NCI-H748 (cell line): ENCODE measurements at regions not wholly inside any gene's neighbourhood (a gene's known extent, or its start where the extent isn't known, plus 50 kb on each side); places are given as distances from the start of the nearest gene placed in this dataset.
"Not testable (repeated sequence)": the region's sequence is repeated elsewhere in the genome, so short reads cannot be mapped to it uniquely, and the experiment has no call there.

Source experiments
- DNase-seq: peaks from one replicate; lab custom pipeline; 2025; ENCODE audit not compliant: unreplicated experiment; lab: John Stamatoyannopoulos, UW

DNA sequence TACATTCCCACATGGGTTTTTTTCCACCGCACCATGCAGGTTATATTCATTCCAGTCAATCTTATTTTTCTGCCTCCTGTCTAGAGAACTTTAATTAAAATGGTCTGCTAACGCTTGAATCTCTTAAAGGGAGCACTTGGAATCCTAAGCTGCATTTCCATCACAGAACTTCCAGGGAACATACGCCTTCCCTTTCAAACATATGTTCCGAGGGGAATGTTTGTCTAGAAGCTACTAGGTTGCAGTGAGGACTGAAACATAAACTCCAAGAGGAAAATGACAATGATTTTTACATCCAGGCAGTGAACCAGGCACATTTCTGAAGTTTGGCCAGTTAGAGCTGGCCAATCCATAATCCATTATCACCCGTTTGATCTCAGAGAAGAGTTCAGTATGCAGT, 375.5 kb upstream of the NRP1 start:
- DNase-seq = no peak

DNA sequence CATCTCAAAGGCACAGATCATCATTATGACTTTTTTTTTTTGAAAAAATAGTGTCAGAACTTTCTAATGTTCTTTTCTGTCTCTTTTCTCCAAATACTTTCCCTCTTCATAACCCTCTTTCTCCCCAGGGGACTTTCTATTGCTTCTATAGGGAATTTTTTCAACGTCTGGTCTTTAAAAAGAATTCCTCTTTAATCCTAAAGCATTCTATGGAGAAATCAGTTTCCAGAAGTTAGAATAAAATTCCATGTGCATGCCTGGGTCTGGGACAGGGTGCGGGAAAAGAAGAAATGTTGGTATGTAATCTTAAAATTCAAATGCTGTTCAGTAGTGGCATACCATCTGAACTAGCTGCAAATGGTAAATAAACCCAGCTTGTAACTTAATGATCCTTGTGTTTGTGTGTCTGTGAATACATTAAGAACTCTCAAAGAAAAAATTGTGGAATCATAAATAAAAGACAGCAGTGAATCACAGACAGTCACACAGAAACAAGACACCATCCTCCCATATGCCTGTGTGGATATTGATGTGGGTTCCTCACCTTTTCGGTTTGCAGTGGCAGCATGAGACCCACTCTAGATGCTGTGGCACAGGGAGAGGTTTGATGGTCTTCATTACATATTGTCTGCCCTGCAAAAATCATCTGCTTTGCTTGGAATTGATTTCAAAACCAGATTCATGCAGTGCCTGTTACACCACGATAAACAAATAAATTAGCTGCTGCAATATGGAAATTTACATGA, 374.7 kb upstream of the NRP1 start:
- no peak for DNase-seq

DNA sequence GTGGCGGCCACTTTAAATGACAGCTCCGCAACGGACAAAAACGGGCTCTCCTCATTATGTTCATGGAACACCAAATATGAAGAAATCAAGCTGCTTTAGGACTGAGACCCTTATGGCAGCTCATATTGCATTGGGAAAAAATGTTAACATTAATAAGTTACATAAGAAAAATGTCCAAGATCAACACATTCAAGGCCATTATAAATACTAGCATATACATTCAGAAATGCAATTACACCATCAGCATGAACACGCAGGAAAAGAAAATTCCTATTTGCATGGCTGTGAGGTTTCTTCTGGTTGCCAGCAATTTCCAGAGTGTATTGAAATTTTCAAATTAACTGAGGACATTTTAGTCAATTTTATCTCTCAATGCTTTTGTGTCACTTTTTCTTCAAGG, 374.1 kb upstream of the NRP1 start:
- no peak for DNase-seq

DNA sequence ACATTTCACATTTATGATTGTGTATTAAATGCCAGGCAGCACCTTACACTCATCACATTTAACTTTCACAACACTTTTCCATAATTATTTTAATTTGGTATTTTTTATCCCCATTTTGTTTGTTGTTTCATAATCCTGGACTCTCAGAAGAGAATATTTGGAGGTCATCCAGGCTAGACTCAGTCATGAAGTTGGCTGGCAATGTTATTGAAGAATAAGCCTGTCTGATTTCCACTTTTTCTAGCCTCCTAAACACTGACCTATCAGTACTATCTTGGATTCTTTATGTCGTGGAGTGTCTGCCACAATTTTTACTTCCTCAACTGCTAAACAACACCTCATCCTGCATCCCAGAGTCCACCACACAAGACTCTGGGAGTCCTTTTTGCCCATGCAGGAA, 372.3 kb upstream of the NRP1 start:
- no peak for DNase-seq

DNA sequence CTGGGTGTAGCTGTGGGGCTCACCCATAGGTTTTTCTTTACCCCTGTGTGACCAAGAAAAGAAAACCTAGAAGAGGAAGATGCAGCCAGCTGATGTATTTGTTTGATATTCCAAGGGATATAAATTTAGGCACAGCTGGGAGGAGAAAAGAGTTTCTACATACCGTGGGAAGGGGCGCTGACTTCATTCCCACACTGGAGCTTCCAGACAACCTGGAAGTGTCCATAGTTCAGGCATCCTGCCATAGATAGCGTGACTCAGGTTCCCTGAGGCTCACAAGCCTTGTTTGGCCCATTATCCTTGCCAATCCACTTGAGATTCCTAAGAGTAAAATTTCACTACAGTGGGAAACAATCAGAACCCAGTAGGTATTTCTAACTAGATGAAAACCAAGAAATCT, 371.7 kb upstream of the NRP1 start:
- no peak for DNase-seq

DNA sequence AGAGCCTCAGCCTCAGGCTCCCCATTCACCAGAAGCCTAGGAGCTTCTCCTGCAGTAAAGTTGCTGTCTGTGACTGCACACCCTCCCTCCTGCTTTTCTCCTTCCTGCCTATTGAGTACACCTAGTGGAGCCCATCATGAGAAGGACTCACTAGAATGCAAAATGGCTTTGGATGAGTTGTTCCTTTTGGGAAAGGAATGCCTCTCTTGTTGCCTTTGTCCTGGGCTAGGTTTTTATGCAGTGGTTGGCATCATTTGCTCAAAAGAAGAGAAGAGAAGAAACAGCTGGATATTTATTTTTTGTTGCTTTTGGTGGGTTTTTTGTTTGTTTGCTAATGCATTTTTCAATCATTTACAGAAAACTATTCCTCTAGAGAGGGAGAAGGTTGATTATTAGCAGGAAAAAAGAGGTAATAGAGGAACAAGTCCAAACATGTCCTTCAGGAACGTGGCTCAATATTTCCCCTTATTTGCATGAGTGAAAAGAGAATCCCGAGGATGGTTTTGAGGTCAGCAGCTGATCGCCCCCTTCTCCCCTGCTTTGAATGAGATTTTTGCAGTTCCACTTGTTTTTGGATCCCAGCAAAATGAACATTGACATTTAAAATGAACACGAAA, 369.9 kb upstream of the NRP1 start:
- DNase-seq = peak; percentile 13

DNA sequence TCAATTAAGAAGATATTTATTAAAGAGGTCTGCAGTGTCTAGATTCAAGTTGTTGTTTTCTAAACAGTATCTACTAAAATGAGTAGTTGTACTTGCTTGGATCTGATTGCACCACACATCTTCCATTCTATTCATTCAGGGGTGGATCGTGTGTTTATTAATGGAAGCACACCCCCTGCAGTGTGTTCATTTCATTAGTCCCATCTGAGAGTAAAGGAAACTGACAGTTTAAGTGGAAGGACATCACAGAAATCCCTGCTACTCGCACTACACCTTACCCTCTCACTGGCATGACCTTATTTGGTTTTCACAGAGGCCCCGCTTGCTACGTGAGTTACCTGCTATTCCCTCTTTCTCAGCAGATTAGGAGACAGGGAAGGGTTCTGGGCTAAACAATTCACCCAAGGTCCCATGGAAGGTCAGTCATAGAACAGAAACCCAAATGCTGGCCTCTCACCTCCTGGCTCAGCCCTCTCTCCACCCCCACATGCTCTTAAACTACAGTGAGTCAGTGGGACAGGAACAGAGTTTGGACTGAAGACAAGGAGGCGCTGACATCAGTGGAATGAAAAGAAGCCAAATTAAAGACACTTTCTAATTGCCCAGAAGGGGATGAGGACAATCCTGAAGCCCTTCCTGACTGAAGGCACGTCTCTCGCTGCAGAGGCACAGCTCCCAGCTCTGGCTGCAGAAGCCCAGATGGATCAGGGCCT, 369.2 kb upstream of the NRP1 start:
- DNase-seq = no peak

DNA sequence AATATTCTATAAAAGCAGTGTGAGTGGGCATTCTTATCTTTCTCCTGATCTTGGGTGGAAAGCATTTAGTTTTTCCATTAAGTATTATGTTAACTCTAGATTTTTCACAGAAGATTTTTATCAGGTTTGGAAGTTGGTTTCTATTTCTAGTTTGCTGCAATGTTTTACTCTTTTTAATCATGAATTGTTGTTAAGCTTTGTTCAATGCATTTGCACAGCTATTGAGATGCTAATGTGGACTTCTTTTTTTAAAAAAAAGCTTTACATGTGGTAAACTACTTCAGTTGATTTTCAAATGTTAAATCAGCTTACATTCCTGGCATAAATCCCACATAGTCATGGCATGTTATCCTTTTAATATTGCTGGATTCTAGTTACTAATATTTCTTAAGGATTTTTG, 363.6 kb upstream of the NRP1 start:
- DNase-seq = no peak

DNA sequence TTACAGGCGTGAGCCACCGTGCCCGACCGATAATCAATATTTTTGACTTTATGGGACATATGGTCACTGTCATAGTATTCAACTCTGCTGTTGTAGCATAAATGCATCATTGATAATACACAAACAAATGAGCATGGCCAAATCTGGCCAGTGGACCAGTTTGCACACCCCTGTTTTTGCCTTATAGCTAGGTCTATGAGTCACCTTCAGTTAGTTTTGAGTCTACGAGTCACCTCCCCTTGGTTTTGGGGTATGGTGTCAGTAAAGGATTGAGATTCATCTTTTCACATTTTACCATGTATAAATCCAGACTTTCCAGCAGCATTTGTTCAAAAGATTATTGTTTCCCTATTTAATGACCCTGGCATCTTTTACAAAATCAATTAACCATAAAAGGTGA, 362.5 kb upstream of the NRP1 start:
- no peak for DNase-seq

DNA sequence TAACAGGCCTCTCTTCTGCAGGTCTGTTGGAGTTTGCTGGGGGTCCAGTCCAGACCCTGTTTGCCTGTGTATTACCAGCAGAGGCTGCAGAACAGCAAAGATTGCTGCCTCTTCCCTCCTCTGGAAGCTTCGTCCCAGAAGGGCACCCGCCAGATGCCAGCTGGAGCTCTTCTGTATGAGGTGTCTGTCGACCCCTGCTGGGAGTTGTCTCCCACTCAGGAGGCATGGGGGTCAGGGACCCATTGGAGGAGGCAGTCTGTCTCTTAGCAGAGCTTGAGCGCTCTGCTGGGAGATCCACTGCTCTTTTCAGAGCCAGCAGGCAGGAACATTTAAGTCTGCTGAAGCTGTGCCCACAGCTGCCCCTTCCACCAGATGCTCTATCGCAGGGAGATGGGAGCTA, 361.1 kb upstream of the NRP1 start:
- no peak for DNase-seq

DNA sequence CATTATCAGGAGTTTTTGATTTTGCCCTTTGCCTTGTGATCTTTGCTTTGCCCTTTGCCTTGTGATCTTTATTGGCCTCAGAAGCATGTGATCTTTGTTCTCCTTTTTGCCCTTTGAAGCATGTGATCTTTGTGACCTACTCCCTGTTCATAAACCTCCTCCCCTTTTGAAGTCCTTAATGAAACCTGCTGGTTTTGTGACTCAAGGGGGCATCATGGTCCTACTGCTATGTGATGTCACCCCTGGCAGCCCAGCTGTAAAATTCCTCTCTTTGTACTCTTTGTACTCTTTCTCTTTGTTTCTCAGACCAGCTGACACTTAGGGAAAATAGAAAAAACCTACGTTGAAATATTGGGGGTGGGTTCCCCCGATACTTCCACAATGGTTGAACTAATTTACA, 356.1 kb upstream of the NRP1 start:
- not testable (repeated sequence) for DNase-seq

DNA sequence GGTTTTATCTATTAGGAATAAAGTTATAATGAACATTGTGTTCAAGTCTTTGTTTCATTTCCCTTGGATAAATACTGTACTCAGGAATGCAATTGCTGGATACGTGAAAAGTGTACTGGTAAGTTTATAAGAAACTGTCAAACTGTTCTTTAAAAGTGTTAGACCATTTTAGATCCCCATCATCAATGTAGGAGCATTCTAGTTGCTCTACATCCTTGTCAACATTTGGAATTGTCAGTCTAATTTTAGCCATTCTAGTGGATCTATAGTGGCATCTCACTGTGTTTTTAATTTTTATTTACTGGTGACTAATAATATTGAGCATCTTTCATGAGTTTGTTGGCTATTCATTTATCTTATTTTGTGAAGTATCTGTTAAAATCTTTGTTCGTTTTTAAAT, 354.0 kb upstream of the NRP1 start:
- DNase-seq = no peak

DNA sequence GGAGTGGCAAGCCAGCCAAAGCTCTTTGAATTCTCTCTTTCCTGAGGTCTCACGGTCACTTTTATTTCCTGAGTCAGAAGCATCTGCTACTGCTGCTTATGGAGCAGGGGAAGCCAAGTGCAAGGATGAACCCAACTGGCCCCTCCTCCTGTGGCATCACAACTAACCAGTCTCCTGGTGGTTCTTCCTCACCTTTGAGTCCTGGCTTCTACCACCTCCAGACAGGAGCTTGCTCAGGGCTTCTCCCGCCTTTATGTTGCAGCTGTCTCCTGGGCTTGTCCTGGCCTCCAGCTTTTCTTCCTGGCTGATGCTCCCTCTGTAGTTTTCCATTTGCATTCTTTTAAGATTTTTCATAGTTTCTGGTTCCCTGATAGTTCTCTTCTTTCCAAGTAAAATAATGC, 349.7 kb upstream of the NRP1 start:
- no peak for DNase-seq

DNA sequence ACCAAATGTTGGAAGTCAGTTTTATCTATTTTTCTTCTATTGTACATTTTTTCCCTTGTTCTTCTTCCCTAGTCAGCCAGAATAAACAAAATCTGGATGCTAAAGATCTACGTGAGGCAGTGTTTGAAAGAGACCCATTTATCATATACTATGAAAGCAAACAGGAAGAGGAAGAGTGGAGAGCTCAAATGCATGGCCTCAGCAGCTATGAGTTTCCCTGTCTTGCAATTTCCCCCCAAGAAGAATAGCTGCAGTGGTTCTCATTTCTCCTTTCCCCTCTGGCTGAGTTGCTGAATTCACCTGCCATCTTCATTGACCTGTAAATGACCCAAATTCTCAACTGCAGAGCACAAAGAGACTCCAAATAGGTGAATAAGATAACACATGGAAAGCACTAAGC, 347.1 kb upstream of the NRP1 start:
- no peak for DNase-seq

DNA sequence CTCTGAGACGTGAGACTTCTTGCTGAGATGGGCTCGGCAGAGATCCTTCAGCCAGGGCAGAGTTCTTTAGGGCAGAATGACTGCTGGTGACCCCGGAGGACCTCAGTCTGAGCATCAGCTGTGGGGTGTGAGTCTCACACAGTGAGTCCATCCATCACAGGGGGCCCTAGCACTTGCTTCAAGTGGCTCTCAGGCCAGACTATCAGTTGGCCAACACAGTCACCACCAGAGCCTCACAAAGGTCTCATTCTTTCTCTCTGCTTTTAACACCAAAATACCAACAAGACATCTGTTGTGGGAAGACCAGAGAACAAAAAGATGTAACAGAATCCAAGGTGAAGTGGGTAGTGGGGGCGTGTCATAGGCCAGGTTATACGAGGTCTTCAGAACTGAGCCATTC, 345.6 kb upstream of the NRP1 start:
- DNase-seq = peak; percentile 28

DNA sequence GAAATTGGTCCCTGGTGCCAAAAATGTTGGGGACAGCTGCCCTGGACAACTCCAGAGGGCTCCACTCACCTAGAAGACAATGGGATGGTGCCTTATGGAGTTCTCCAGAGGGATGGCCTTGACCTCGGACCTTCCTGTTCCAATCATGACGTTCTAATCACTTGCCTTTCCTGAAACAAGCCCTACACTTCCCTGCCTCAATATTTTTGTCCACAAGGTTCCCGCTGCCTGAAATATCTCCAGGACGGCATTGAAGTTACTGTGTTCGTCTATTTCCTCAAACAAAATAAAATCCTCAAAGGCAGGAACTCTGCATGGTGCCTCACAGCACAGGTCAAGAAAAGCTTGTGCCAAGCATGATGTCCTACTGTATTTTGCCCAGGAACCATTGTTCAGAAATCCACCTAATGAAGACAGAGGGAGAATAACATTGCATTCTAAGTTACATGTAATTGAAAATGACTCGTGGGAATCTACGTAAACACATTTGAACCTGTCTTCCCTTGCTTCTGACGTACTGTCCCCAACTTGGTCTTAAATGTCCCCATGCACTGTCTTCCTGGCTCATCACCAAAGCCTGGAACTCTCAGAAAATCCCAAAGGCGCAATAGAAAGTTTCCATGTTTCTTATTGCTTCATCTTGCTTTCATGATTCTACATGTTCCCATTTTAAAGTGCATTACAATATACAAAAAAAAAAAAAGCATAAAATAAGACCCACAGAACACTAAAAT, 342.3 kb upstream of the NRP1 start:
- DNase-seq = no peak

DNA sequence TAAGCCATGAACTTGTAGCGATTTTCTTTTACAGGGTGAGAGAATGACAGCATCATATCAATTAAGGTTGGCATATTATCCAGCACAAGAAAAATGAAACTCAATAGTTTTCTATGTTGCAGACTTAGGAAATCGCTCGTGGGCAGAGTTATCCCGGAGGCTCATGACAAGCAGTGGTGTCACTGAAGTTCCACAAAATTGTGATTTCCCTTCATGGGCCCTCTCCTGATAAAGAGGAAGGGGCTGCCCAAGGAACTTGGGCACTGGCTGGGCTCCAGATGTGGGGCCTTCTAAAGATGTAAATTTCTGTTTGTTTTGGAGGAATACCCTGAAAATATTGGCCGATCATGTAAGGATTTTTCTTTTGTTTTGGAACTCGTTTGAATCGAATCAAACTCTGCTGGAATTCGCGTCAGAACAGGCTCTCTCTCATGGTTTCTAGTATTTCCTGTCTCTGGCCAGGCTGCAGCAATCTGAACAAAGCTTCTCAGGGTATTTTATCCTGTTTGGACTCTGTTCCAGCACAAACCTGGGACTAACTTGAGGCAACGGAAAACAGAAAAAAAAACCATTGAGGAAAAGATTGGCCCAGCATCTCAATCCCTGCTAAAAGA, 340.6 kb upstream of the NRP1 start:
- DNase-seq = no peak

DNA sequence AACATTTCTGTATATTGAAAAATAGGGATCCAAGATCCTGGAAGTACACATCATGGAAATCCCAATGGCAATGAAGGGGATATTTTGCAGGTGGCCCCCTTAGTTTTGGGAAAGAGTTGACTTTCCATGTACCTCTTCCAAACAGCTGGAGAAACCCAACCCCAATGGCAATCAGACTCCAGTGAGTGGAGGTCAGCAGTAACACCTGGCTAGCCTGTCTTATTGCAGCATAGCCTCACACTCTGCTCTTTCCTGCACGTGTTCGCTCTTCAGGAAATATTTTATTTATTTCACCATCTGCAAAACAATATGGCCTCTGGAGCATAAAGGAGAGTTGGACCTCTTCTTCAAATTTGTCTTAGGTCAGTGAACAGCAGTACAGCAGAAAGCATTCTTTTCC, 340.0 kb upstream of the NRP1 start:
- no peak for DNase-seq

DNA sequence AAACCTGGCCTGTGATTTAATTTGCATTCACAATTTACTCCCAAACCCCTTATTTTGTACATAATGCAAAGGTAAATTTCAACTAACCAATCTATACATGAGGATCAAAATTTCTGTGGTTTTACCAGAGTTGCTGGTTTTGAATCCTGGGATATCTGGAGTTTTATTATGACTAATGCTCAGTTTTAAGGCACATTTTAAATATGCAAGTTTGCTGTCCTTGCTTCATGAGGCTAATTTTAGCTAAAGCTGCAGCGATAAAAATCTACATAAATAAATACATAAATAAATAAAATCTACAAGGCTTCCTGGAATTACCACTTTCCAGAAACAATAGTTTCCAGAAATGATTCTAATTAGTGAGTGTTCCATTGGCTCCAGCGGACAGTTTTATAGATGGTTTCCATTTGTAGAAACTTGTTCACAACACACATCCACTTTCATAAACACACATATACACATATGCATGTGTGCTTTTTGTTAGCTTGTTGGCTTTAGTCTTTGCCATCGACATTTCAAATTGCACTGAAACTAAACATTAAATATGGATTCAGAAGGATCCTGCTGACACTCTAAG, 339.5 kb upstream of the NRP1 start:
- no peak for DNase-seq

DNA sequence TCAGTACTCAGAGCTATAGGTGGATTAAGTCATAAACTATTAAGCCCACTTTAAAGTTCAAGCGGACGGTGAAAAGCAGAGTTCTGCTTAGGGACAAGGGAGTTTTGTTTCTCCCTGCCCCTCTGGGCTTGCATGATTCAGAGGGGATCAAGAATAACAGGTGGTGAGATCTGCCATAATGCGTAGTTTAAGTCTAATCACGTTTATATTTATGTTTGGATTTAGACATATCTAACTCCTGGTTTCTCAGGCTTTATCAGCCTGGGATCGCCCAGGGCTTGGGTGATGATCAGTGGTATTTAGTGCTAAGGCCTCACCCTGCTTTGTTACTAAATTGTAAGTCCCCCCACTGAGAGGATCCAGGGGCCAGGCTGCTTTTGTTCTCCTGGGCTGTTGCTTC, 335.4 kb upstream of the NRP1 start:
- no peak for DNase-seq
